ENCODE measurements at regions not wholly inside any gene's neighbourhood (a gene's known extent, or its start where the extent isn't known, plus 50 kb on each side); places are given as distances from the start of the nearest gene placed in this dataset.

- no peak for DNase-seq
- H3K27ac Mint-ChIP-seq = peak overlapping the region in 1 of 7 donors; percentile 23
- H3K27ac ChIP-seq (ENCODE audit: low read depth in 1 of 2, low read length in 2 of 2) = no peak overlapping the region
- peaks cover 0 to 3% (median 0%) of the 10 kb centered on the region in 7 donors for H3K9me3 Mint-ChIP-seq
- no peaks in the 10 kb centered on the region for H3K36me3 ChIP-seq (replicated peaks in 1 of 2; ENCODE audit: control insufficient read depth in 1 of 2, insufficient read depth in 2 of 2, low read length in 2 of 2)
- no peaks in the 10 kb centered on the region for H3K36me3 Mint-ChIP-seq
- H4K20me1 ChIP-seq (ENCODE audit: insufficient read depth, low read length) = no peaks in the 10 kb centered on the region
- no peak overlapping the region for H3K4me2 ChIP-seq (replicated peaks; ENCODE audit: extremely low read depth, low read length, poor library complexity, severe bottlenecking)
- intact Hi-C loops (cut with micrococcal nuclease) = no loop called here
- no peaks in the 10 kb centered on the region for H3K4me1 Mint-ChIP-seq
- no peak overlapping the region for H2AFZ ChIP-seq (ENCODE audit: insufficient read depth, low read depth, low read length, poor library complexity, severe bottlenecking)
- no peak overlapping the region for H3K4me3 ChIP-seq (replicated peaks in 1 of 3; ENCODE audit: low read depth in 2 of 3, low read length in 3 of 3)
- no peaks in the 10 kb centered on the region for H3K4me1 ChIP-seq (ENCODE audit: control insufficient read depth in 1 of 2, insufficient read depth in 2 of 2, low read length in 2 of 2)
- WGBS (ENCODE audit: insufficient coverage) = 95% methylated on average over 3 of the region's 9 CpGs
- peaks cover 5 to 6% (median 6%) of the 10 kb centered on the region in 3 donors for H3K27me3 Mint-ChIP-seq (ENCODE audit: low read depth in 3 of 3)
- no peak overlapping the region for H3K9ac ChIP-seq (ENCODE audit: insufficient read depth, low read length, poor library complexity, severe bottlenecking)
- H3K4me3 Mint-ChIP-seq = no peak overlapping the region
- H3K27me3 ChIP-seq (ENCODE audit: control insufficient read depth in 2 of 2, insufficient read depth in 2 of 2, low read length in 2 of 2) = no peaks in the 10 kb centered on the region
- no peaks in the 10 kb centered on the region for H3K9me3 ChIP-seq (replicated peaks in 1 of 2; ENCODE audit: control insufficient read depth in 1 of 2, insufficient read depth in 1 of 2, low read length in 2 of 2)
- TF ChIP-seq CTCF (IDR thresholded peaks at IDR 0.05) = no peak
- H3K79me2 ChIP-seq (ENCODE audit: insufficient read depth, low read length) = no peaks in the 10 kb centered on the region
Observed at GRCh38 chr19:31139871-31140505, 209.2 kb downstream of the TSHZ3 start.

- Mint-ChIP-seq H3K9me3 (peaks cover 0 to 3% (median under 1%) of the 10 kb centered on the region in 7 donors), H3K36me3 (no peaks in the 10 kb centered on the region), H3K4me3 (no peak overlapping the region), H3K27ac (no peak overlapping the region), H3K27me3 (ENCODE audit: low read depth in 3 of 3) (peaks cover 6 to 10% (median 7%) of the 10 kb centered on the region in 3 donors), H3K4me1 (no peaks in the 10 kb centered on the region)
- H3K27ac ChIP-seq (ENCODE audit: low read depth in 1 of 2, low read length in 2 of 2) = no peak overlapping the region
- H3K4me2 ChIP-seq (replicated peaks; ENCODE audit: extremely low read depth, low read length, poor library complexity, severe bottlenecking) = no peak overlapping the region
- no peaks in the 10 kb centered on the region for H3K4me1 ChIP-seq (ENCODE audit: control insufficient read depth in 1 of 2, insufficient read depth in 2 of 2, low read length in 2 of 2)
- H3K36me3 ChIP-seq (replicated peaks in 1 of 2; ENCODE audit: control insufficient read depth in 1 of 2, insufficient read depth in 2 of 2, low read length in 2 of 2) = no peaks in the 10 kb centered on the region
- TF ChIP-seq CTCF (IDR thresholded peaks at IDR 0.05) = no peak
- H3K4me3 ChIP-seq (replicated peaks in 1 of 3; ENCODE audit: low read depth in 2 of 3, low read length in 3 of 3) = no peak overlapping the region
- no peak for DNase-seq
- no peaks in the 10 kb centered on the region for H3K79me2 ChIP-seq (ENCODE audit: insufficient read depth, low read length)
- intact Hi-C loops (cut with micrococcal nuclease) = no loop called here
- H4K20me1 ChIP-seq (ENCODE audit: insufficient read depth, low read length) = no peaks in the 10 kb centered on the region
- no peaks in the 10 kb centered on the region for H3K9me3 ChIP-seq (replicated peaks in 1 of 2; ENCODE audit: control insufficient read depth in 1 of 2, insufficient read depth in 1 of 2, low read length in 2 of 2)
- H2AFZ ChIP-seq (ENCODE audit: insufficient read depth, low read depth, low read length, poor library complexity, severe bottlenecking) = no peak overlapping the region
- no peak overlapping the region for H3K9ac ChIP-seq (ENCODE audit: insufficient read depth, low read length, poor library complexity, severe bottlenecking)
- peaks cover 0 to 2% of the 10 kb centered on the region in 2 donors for H3K27me3 ChIP-seq (ENCODE audit: control insufficient read depth in 2 of 2, insufficient read depth in 2 of 2, low read length in 2 of 2)
- no CpG with 5 or more reads among the region's 1 CpG for WGBS (ENCODE audit: insufficient coverage)
Observed at GRCh38 chr19:31138077-31138476, 211.2 kb downstream of the TSHZ3 start.
